ENCODE measurements at regions not wholly inside any gene's neighbourhood (a gene's known extent, or its start where the extent isn't known, plus 50 kb on each side); places are given as distances from the start of the nearest gene placed in this dataset.

DNA sequence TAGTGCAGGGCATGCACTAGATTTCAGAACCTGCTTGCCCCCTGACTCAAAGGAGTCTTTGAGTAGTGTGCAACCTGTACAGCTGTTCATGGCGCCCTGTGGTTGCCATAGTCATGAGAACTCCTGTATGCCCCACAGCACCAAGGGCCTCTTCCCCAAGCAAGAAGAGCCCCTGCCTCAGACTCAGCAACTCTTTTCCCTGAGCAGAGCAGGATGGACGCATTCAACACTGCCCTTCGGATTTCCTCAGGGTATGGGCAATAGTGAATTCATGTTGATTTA is 89.7 kb upstream of the KLF13 start:
- H3K4me3 ChIP-seq (ENCODE audit: low read depth, low read length), result no peak overlapping the region
- in situ Hi-C loops (cut with HindIII; ENCODE audit: low sequenced_read_pairs), result no loop called here
- TF ChIP-seq, protein P1, sequence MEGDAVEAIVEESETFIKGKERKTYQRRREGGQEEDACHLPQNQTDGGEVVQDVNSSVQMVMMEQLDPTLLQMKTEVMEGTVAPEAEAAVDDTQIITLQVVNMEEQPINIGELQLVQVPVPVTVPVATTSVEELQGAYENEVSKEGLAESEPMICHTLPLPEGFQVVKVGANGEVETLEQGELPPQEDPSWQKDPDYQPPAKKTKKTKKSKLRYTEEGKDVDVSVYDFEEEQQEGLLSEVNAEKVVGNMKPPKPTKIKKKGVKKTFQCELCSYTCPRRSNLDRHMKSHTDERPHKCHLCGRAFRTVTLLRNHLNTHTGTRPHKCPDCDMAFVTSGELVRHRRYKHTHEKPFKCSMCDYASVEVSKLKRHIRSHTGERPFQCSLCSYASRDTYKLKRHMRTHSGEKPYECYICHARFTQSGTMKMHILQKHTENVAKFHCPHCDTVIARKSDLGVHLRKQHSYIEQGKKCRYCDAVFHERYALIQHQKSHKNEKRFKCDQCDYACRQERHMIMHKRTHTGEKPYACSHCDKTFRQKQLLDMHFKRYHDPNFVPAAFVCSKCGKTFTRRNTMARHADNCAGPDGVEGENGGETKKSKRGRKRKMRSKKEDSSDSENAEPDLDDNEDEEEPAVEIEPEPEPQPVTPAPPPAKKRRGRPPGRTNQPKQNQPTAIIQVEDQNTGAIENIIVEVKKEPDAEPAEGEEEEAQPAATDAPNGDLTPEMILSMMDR (IDR thresholded peaks at IDR 0.05; ENCODE audit: low read depth, low read length), result no peak
- DNase-seq (ENCODE audit: low read depth, low spot score), result no peak

DNA sequence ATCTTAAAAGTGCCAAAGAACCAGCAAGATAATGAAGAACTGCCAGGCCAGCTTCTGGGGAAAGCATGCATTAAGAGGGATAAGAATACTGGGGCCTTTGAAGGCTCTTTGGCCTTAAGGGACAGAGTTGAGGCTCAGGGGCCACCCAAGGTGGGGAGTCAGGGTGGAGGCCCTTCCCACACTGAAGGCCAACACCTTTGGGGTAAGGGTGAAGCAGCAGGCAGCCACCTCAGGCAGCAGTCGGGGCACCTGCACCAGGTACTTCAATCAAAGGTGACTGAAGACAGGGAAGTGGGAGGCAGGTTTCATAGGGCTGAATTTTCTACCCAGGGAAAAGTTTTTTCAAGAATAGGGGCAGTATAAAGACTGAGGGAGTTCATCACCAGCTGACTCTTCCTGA is 87.7 kb upstream of the KLF13 start:
- in situ Hi-C loops (cut with HindIII; ENCODE audit: low sequenced_read_pairs), result no loop called here
- DNase-seq (ENCODE audit: low read depth, low spot score), result no peak
- TF ChIP-seq, protein P1 (IDR thresholded peaks at IDR 0.05; ENCODE audit: low read depth, low read length), result no peak

DNA sequence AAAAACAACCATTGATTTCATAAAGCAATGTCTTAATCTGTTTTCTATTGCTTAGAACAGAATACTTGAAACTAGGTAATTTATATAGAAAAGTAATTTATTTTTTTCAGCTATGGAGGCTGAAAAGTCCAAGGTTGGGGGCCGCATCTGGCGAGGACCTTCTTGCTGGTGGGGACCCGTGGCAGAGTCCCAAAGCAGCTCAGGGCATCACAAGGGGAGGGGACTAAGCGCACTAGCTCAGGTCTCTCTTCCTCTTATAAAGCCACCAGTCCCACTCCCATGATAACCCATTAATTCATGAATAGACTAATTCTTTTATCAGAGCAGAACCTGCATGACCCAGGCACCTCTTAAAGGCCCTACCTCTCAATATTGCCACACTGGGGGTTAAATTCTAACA is 87.2 kb upstream of the KLF13 start:
- in situ Hi-C loops (cut with HindIII; ENCODE audit: low sequenced_read_pairs), result no loop called here
- TF ChIP-seq, protein P1 (IDR thresholded peaks at IDR 0.05; ENCODE audit: low read depth, low read length), result no peak
- no peak overlapping the region for H3K4me3 ChIP-seq (ENCODE audit: low read depth, low read length)
- DNase-seq (ENCODE audit: low read depth, low spot score), result no peak

More for the DNA sequence above, 87.7 kb upstream of the KLF13 start:
- H3K4me3 ChIP-seq (ENCODE audit: low read depth, low read length), result no peak overlapping the region

DNA sequence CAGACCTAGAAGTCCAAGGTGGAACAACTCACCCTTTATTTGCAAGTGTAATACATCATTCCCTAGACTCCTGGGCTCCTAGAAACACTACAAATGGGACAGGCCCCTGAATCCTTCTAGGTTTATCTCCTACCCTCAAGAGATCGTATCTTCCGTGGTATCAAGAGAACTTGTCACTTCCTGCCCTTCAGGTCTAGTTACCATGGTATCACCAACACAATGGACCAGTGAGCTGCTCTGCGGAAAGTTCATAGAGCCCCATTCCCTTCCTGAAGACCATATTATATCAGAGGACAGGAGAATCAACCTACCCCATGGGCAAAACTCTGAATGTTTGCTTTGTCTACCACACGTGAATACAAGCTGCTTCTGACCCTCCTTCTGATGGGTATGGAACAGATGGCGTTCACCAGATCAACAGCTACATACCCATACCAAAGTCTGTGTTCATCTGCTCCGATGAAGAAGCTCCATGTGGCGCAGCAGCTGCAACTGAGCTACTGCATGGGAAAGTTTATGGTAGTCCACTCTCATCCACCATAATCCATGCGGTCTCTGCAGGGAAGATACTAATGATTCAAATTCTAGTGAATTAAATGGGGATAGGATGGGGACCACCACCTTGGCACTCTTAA is 84.6 kb upstream of the KLF13 start:
- TF ChIP-seq, protein P1 (IDR thresholded peaks at IDR 0.05; ENCODE audit: low read depth, low read length), result no peak
- DNase-seq (ENCODE audit: low read depth, low spot score), result no peak
- no peak overlapping the region for H3K4me3 ChIP-seq (ENCODE audit: low read depth, low read length)
- in situ Hi-C loops (cut with HindIII; ENCODE audit: low sequenced_read_pairs), result no loop called here

DNA sequence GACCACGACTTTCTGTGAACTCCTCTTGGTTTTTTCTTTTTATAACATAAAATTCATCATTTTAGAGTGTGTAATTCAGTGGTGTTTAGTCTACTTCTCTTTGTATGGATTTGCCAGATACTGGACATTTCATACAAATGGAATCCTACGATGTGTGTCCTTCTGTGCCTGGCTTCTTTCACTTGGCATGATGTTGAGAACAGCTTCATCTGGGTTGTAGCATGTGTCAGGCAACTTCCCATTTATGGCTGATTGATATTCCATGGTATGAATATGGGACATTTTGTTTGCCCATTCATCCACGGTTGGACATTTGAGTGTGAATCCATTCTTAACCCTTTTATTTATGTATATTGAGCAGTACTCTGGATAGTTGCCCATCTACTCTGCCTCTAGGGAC is 82.7 kb upstream of the KLF13 start:
- DNase-seq (ENCODE audit: low read depth, low spot score), result no peak
- TF ChIP-seq, protein P1 (IDR thresholded peaks at IDR 0.05; ENCODE audit: low read depth, low read length), result no peak
- in situ Hi-C loops (cut with HindIII; ENCODE audit: low sequenced_read_pairs), result no loop called here
- no peak overlapping the region for H3K4me3 ChIP-seq (ENCODE audit: low read depth, low read length)

DNA sequence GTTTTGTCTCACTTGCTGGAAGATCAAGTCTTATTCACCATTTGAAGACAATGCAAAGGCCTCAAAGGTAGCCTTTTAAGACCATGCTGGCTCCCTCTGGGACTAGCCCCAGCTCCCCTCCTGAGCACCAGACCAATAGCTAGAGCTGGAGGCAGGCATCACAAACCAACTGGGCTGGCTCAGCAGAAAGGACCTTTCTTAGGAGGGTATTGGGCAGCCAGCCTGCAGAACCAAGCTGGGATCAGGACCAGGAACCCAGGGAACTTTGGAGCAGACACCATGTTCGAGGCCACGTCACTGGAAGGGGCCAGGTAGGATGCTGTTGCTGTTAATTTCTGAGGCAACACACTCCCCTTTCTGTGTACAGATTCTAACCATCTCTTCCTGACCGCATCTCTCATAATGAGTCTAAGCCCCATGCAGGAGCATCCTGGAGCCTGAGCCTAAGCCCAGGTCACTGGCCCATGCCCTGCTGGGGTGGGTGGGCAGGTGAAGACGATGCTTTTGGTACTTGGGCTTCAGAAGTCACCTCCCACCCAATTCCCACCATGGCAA is 81.4 kb upstream of the KLF13 start:
- no peak for DNase-seq (ENCODE audit: low read depth, low spot score)
- in situ Hi-C loops (cut with HindIII; ENCODE audit: low sequenced_read_pairs), result no loop called here
- TF ChIP-seq, protein P1 (IDR thresholded peaks at IDR 0.05; ENCODE audit: low read depth, low read length), result no peak
- H3K4me3 ChIP-seq (ENCODE audit: low read depth, low read length), result no peak overlapping the region
